HG02798 (cell line): ENCODE measurements at regions not wholly inside any gene's neighbourhood (a gene's known extent, or its start where the extent isn't known, plus 50 kb on each side); places are given as distances from the start of the nearest gene placed in this dataset.
"Not testable (repeated sequence)": the region's sequence is repeated elsewhere in the genome, so short reads cannot be mapped to it uniquely, and the experiment has no call there.

ENCODE experiments used
- ATAC-seq: cut with Tn5 transposase; IDR thresholded peaks from one replicate; pipeline ENCODE4 v1.9.1; 2021; ENCODE audit warnings: mild to moderate bottlenecking; ENCODE audit not compliant: unreplicated experiment, poor library complexity

DNA sequence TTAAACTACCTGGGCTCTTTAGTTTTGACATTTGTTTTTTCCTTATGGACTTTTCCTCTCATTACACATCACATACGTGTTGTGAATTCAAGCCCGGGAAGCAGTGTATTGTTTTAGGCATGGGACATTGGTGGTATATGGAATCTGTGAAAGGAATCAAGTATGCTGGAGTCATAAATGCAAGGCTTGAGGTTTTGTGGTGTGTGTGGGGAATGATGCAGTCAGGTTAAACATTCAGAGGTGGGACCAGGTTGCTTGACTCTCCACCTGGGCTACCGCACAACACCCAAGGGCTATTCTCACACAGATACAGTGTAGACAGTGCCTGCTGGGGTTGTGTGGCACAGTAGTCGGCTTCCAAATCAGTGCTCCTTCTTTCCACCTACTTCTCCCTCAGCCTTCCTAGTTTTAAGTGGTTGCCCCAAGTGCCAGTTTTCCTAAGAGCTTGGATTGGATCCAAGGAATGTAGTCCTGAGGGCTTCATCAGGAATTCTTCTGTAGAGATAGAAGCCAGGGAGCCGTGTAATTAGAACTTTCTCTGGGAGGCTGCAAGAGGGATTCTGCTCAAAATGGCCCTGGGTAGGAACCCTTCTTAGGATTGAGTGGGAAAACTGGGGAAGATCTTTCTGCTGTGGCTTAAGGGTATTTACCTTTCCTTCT is 243.7 kb downstream of the C12orf75 start:
- ATAC-seq, result no peak

GRCh38 chr12:105575235-105575634 is 244.7 kb downstream of the C12orf75 start:
- no peak for ATAC-seq

DNA sequence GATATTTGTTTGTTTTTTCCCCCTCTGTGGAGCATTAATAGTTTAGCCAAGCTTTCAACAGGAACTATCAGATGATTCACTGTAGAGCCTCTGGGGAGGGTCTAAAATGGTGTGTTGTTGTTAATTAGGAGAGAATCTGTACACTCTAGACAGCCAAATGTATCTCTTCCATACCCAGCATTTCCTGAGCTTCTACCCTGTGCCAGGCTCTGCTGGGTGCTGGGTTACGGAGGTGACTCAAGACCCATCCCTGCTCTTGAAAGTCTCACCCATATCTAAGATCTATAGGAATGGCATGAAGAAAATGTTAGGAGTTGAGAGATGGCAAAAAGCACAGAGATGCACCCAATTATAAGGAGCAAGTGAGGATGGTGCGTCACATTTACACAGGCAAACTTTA is 245.8 kb downstream of the C12orf75 start:
- no peak for ATAC-seq

DNA sequence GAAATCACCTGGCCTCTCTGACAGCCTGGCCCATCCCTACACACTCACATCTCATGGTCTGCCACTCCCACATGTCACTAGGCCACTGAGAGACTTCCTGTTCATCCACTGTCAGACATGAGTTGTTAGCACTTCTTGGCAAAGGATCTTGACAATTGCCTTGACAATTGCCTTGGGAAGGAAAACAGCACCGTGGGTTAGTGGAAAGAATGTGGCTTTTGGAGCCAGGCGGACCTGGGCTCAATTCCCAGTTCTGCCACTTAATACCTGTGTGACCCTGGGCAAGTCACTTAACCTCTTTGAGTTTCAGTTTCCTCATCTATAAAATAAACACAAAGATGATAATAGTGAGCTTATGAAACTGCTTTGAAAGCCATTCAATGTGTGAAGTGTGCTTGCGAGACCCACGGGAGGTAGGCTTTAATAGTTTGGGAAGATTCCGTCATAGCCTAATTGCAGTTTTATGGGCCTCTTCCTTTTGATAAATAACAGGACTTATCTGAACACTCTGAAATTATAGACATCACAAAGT is 250.4 kb downstream of the C12orf75 start:
- no peak for ATAC-seq

- ATAC-seq, result no peak
Measured at GRCh38 chr12:105581420-105581819, 250.9 kb downstream of the C12orf75 start.

DNA sequence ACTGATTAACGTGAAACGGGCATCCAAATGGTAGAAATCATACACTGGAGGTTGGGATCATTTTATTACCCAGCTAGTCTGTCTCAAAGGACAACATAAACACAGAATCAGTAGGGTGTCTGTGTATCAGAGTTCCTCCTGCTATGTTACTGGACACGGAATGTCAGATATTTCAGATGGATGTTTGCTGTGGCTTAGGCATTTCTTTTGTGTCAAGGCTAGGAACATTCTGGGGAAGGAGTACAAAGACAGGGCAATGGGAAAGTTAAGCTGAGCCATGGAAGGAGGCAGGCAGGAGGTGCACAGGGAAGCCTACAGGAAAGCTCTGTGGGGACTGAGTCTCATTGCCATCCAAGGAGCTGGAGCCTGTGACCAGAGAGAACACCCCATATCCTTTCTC is 254.6 kb downstream of the C12orf75 start:
- no peak for ATAC-seq

GRCh38 chr12:105587237-105587636 is 256.7 kb downstream of the C12orf75 start:
- ATAC-seq, result no peak

DNA sequence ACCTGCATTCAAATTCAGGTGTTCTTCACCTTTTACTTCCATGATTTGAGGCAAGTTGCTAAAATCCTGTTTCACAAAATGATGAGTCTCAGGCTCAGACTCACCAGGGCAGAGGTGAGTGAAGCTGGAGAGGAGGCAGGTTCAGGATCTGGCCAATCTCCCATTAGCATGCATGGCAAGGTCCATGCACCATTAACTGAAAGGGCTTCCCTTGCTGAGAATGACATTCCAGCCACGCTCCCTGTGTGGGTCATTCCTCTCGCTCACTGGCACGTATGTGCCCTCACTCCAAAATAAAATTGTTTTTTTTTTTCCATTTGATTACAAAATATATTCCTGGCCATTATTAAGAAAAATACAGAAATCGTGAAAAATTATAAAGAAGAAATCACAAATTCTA is 257.6 kb downstream of the C12orf75 start:
- ATAC-seq, result no peak

DNA sequence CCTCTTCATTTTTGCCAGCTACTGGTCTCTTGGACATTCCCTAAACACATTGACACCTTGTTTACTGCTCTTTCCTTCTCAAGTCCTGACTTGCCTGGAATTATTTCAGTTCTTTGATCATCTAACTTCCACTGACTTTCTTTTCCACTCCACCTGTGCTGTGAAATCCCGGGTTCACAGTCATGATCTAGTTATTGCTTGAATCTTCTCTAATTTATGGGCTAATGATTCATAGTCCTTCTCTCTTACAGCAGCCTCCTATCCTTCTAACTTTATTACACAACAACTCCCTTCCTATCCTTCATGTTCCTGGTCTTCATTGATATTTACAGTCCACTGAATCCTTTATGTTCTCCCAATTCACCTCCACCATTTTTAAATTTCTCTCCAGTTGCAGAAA is 260.1 kb downstream of the C12orf75 start:
- ATAC-seq, result no peak

- no peak for ATAC-seq
Measured at GRCh38 chr12:105595440-105595839, 264.9 kb downstream of the C12orf75 start.

GRCh38 chr12:105596731-105597130 is 266.2 kb downstream of the C12orf75 start:
- ATAC-seq, result no peak

DNA sequence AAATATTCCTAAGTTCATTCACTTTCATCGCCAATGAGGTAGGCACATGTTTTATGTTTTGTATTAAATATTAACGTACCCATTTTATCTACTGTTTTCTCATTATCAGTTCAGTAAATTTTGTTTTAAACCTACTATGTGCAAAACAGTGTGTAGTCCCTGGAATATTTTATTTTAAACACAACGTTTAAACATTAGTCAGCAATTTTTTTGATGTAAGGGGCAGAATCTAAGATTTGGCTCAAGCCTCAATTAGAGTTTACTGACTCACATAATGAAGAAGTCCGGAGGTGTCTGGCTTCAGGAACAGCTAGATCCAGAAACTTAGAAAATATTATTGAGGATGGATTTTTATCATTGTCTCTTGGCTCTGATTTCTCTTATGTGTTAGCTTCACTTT is 267.5 kb downstream of the C12orf75 start:
- no peak for ATAC-seq

DNA sequence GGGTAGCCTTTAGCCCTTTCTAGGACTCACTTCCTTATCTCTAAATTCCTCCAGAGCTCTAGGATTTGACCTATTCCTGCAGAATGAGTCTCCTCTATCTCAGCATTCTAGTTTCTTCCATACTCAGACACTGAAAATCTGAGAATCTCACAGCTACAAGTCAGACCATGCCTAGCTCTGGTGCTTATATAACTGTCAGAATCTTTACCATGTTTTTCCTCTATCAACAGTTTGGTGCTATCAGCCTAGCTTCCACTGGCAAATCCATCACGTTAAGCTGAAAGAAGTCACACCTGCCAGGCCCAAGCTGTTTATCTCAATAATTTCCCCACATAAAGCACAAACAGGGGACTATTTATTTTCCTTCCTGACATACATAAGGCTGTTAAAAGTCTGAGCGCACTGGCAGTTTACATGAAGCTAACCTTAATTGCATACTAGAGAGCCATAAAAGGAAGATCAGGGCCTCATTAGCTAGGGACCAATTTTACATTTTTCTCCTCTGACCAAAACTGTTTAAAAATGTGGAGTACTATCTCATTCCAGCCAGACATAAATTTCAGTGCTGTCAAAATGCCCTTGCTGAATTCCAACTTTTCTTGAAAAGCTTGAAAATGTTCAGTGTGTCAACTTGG is 270.5 kb downstream of the C12orf75 start:
- ATAC-seq, result no peak

GRCh38 chr12:105602312-105602711 is 271.8 kb downstream of the C12orf75 start:
- ATAC-seq, result not testable (repeated sequence)

GRCh38 chr12:105604281-105604680 is 273.8 kb downstream of the C12orf75 start:
- not testable (repeated sequence) for ATAC-seq

- not testable (repeated sequence) for ATAC-seq
Measured at GRCh38 chr12:105606613-105607012, 276.1 kb downstream of the C12orf75 start.

GRCh38 chr12:105609001-105609400 is 278.5 kb downstream of the C12orf75 start:
- not testable (repeated sequence) for ATAC-seq

DNA sequence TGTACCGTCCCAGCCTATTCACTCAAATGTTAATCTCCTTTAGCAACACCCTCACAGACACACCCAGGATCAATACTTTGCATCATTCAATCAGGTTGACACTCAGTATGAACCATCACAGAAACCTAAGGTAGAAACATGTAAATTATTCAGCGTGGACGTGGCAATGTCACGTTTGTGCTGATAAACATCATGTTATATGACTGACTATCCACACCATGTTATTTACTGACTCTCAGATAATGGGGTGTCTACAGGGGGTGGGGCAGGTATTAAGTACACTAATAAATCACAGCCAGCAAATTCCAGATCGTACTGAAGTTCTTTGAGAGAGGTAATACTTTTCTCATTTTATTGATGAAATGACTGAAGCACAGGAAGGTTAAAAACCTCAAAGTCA is 280.0 kb downstream of the C12orf75 start:
- ATAC-seq, result no peak

DNA sequence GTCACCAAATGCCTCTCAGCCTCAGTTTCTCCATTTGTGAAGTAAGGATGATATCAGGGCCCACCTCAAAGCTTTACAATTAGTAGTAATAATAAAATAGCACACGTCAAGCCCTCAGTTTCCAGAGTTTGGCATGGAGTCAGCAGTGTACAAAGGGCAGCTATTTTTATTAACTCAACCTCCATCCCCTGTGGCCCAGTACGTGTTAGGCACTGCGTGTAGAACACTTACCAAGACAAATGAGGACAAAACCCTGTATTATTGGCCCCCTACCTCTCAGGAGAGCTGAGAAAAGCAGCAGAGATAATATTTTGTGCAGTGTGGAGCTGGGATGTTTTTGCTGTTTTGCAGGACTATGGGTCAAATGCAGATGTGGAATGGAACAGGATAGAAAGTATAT is 280.8 kb downstream of the C12orf75 start:
- ATAC-seq, result no peak

GRCh38 chr12:105613269-105613668 is 282.8 kb downstream of the C12orf75 start:
- ATAC-seq, result no peak

DNA sequence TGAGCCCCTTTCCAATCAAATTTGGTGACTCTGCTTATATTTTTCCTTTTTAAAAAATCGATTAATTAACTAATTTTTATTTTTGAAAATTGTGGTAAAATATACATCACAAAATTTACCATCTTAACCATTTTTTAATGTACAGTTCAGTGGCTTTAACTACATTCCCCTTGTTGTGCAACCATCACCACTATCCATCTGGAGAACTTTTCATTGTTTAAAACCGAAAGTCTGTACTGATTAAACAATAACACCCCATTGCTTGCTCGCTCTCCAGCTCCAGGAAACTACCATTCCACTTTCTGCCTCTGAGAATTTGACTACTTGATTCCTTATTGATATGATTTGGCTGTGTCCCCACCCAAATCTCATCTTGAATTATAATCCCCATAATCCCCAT is 283.4 kb downstream of the C12orf75 start:
- ATAC-seq, result no peak

- ATAC-seq, result no peak
Measured at GRCh38 chr12:105616971-105617540, 286.6 kb downstream of the C12orf75 start.
